Upper lobe of right lung (tissue), 1 donor: ENCODE measurements at regions not wholly inside any gene's neighbourhood (a gene's known extent, or its start where the extent isn't known, plus 50 kb on each side); places are given as distances from the start of the nearest gene placed in this dataset.

Source experiments
- ATAC-seq: fragments of 200-7000 bp; cut with Tn5 transposase; one replicate; pipeline ENCODE4 v1.9.1; 2020; ENCODE audit warnings: mild to moderate bottlenecking, moderate library complexity
- DNase-seq: peaks from one replicate; pipeline ENCODE4 v3.0.0-alpha.2; 2020
- H3K27ac ChIP-seq: fragments of 200-600 bp; one replicate; pipeline ENCODE4 v1.8.0; 2022
- H3K27me3 ChIP-seq: fragments of 200-600 bp; one replicate; pipeline ENCODE4 v1.8.0; 2022; ENCODE audit warnings: mild to moderate bottlenecking
- H3K36me3 ChIP-seq: fragments of 200-600 bp; one replicate; pipeline ENCODE4 v1.8.0; 2022
- H3K4me1 ChIP-seq: fragments of 200-600 bp; one replicate; pipeline ENCODE4 v1.8.0; 2022
- H3K4me3 ChIP-seq: fragments of 200-600 bp; one replicate; pipeline ENCODE4 v1.8.0; 2022; ENCODE audit warnings: mild to moderate bottlenecking
- H3K9me3 ChIP-seq: fragments of 200-600 bp; one replicate; pipeline ENCODE4 v1.8.0; 2022
- CTCF ChIP-seq: fragments of 200-600 bp; IDR thresholded peaks from one replicate; pipeline ENCODE4 v1.8.0; 2022; ENCODE audit warnings: antibody characterized with exemption
- intact Hi-C: fragments of 100-400 bp; cut with DNase I; formaldehyde crosslinking; loops from one replicate; pipeline ENCODE4 v1.11.0; 2022
- donor health status: DM: no; HTN: yes; CAD: no; lungs with severe emphysema.

GRCh38 chr2:34980689-34981088 is 1374.9 kb upstream of the CRIM1 start:
- no peak for TF ChIP-seq CTCF
- no peaks in the 10 kb centered on the region for H3K9me3 ChIP-seq
- no peaks in the 10 kb centered on the region for H3K4me1 ChIP-seq
- no peak overlapping the region for H3K4me3 ChIP-seq
- no peaks in the 10 kb centered on the region for H3K27me3 ChIP-seq
- DNase-seq = no peak
- intact Hi-C loops = no loop called here
- no peaks in the 10 kb centered on the region for H3K36me3 ChIP-seq
- H3K27ac ChIP-seq = no peak overlapping the region
- ATAC-seq = no peak

GRCh38 chr2:34979148-34979547 is 1376.4 kb upstream of the CRIM1 start:
- ATAC-seq (no peak), DNase-seq (no peak)
- intact Hi-C loops = no loop called here
- H3K27me3 ChIP-seq = no peaks in the 10 kb centered on the region
- no peak overlapping the region for H3K4me3 ChIP-seq
- no peak for TF ChIP-seq CTCF
- no peaks in the 10 kb centered on the region for H3K9me3 ChIP-seq
- H3K27ac ChIP-seq = no peak overlapping the region
- H3K36me3 ChIP-seq = no peaks in the 10 kb centered on the region
- H3K4me1 ChIP-seq = no peaks in the 10 kb centered on the region

GRCh38 chr2:34961822-34962221 is 1362.7 kb upstream of the FAM98A start:
- no peak for ATAC-seq
- no peak for TF ChIP-seq CTCF
- H3K27ac ChIP-seq = no peak overlapping the region
- no peaks in the 10 kb centered on the region for H3K4me1 ChIP-seq
- DNase-seq = no peak
- no peak overlapping the region for H3K4me3 ChIP-seq
- intact Hi-C loops = no loop called here
- H3K36me3 ChIP-seq = no peaks in the 10 kb centered on the region
- no peaks in the 10 kb centered on the region for H3K27me3 ChIP-seq
- H3K9me3 ChIP-seq = no peaks in the 10 kb centered on the region

GRCh38 chr2:34954758-34955157 is 1355.7 kb upstream of the FAM98A start:
- H3K4me3 ChIP-seq = no peak overlapping the region
- no peak for ATAC-seq
- intact Hi-C loops = no loop called here
- no peaks in the 10 kb centered on the region for H3K9me3 ChIP-seq
- no peak overlapping the region for H3K27ac ChIP-seq
- H3K27me3 ChIP-seq = no peaks in the 10 kb centered on the region
- no peak for TF ChIP-seq CTCF
- no peaks in the 10 kb centered on the region for H3K36me3 ChIP-seq
- no peak for DNase-seq
- no peaks in the 10 kb centered on the region for H3K4me1 ChIP-seq

- H3K27ac ChIP-seq = no peak overlapping the region
- H3K36me3 ChIP-seq = no peaks in the 10 kb centered on the region
- no peak for DNase-seq
- no peak overlapping the region for H3K4me3 ChIP-seq
- intact Hi-C loops = no loop called here
- no peak for TF ChIP-seq CTCF
- H3K9me3 ChIP-seq = no peaks in the 10 kb centered on the region
- no peak for ATAC-seq
- no peaks in the 10 kb centered on the region for H3K27me3 ChIP-seq
- H3K4me1 ChIP-seq = no peaks in the 10 kb centered on the region
These were observed 1351.7 kb upstream of the FAM98A start for GRCh38 chr2:34950797-34951196.

GRCh38 chr2:34949316-34949715 is 1350.2 kb upstream of the FAM98A start:
- Histone ChIP-seq H3K36me3 (no peaks in the 10 kb centered on the region), H3K4me1 (no peaks in the 10 kb centered on the region), H3K27me3 (no peaks in the 10 kb centered on the region), H3K9me3 (no peaks in the 10 kb centered on the region), H3K27ac (no peak overlapping the region), H3K4me3 (no peak overlapping the region)
- intact Hi-C loops = no loop called here
- ATAC-seq = no peak
- no peak for DNase-seq
- no peak for TF ChIP-seq CTCF
